Astrocyte (in vitro differentiated cells and primary cell): ENCODE measurements at regions not wholly inside any gene's neighbourhood (a gene's known extent, or its start where the extent isn't known, plus 50 kb on each side); places are given as distances from the start of the nearest gene placed in this dataset.

ENCODE experiments used
- DNase-seq: peaks from one replicate; pipeline ENCODE4 v3.0.0-alpha.2; 2010; ENCODE audit warnings: low read depth
- FAIRE-seq: peaks from 2 replicates; lab custom pipeline; 2011; peaks lifted over from hg19 to GRCh38; lab: Jason Lieb, UNC
- H2AFZ ChIP-seq: 2 replicates; pipeline ENCODE4 v1.6.0; 2012; ENCODE audit warnings: low read depth, low read length, inconsistent platforms
- H3K27ac ChIP-seq: 2 replicates; pipeline ENCODE4 v1.5.1; 2011; ENCODE audit warnings: low read depth, low read length, inconsistent platforms
- H3K27me3 ChIP-seq: 2 replicates; pipeline ENCODE4 v1.6.0; 2011; ENCODE audit warnings: low read length, inconsistent platforms; ENCODE audit not compliant: insufficient read depth
- H3K36me3 ChIP-seq: 2 replicates; pipeline ENCODE4 v1.5.1; 2011; ENCODE audit warnings: low read length, inconsistent platforms; ENCODE audit not compliant: insufficient read depth
- H3K4me1 ChIP-seq: 2 replicates; pipeline ENCODE4 v1.5.1; 2011; ENCODE audit warnings: low read length, inconsistent platforms; ENCODE audit not compliant: insufficient read depth
- H3K4me2 ChIP-seq: 2 replicates; pipeline ENCODE4 v1.6.0; 2012; ENCODE audit warnings: low read length, inconsistent platforms
- H3K4me3 ChIP-seq: 2 replicates; pipeline ENCODE4 v1.5.1; 2011; ENCODE audit warnings: low read depth, mild to moderate bottlenecking, low read length, inconsistent platforms; ENCODE audit not compliant: insufficient read depth
- H3K79me2 ChIP-seq: 2 replicates; pipeline ENCODE4 v1.6.0; 2012; ENCODE audit warnings: mild to moderate bottlenecking, low read length, inconsistent platforms; ENCODE audit not compliant: insufficient read depth
- H3K9ac ChIP-seq: 2 replicates; pipeline ENCODE4 v1.6.0; 2012; ENCODE audit warnings: mild to moderate bottlenecking, low read length, inconsistent platforms
- H3K9me3 ChIP-seq: 2 replicates; pipeline ENCODE4 v1.5.1; 2012; ENCODE audit warnings: low read depth, mild to moderate bottlenecking, low read length, inconsistent platforms; ENCODE audit not compliant: insufficient read depth
- H4K20me1 ChIP-seq: 2 replicates; pipeline ENCODE4 v1.6.0; 2012; ENCODE audit warnings: low read length, inconsistent platforms; ENCODE audit not compliant: insufficient read depth
- H3K27ac Mint-ChIP-seq: one replicate; pipeline ENCODE4 v1.8.0; 2021; ENCODE audit warnings: mild to moderate bottlenecking, mixed read lengths; ENCODE audit not compliant: unreplicated experiment
- H3K27me3 Mint-ChIP-seq: one replicate; pipeline ENCODE4 v1.8.0; 2021; ENCODE audit warnings: low read depth, mixed read lengths; ENCODE audit not compliant: unreplicated experiment
- H3K36me3 Mint-ChIP-seq: one replicate; pipeline ENCODE4 v1.8.0; 2021; ENCODE audit warnings: low read depth, mixed read lengths; ENCODE audit not compliant: unreplicated experiment
- H3K4me1 Mint-ChIP-seq: one replicate; pipeline ENCODE4 v1.8.0; 2021; ENCODE audit warnings: low read depth, mixed read lengths; ENCODE audit not compliant: unreplicated experiment
- H3K4me3 Mint-ChIP-seq: one replicate; pipeline ENCODE4 v1.8.0; 2021; ENCODE audit warnings: mild to moderate bottlenecking, moderate library complexity, mixed read lengths; ENCODE audit not compliant: unreplicated experiment
- H3K9me3 Mint-ChIP-seq: one replicate; pipeline ENCODE4 v1.8.0; 2021; ENCODE audit warnings: mild to moderate bottlenecking, mixed read lengths; ENCODE audit not compliant: unreplicated experiment
- CTCF ChIP-seq: IDR thresholded peaks from 2 replicates; pipeline ENCODE4 v1.5.1; 2011; ENCODE audit warnings: low read depth, mild to moderate bottlenecking, inconsistent platforms, low read length, moderate library complexity; ENCODE audit not compliant: insufficient read depth
- EZH2 ChIP-seq: IDR thresholded peaks from 2 replicates; pipeline ENCODE4 v1.6.1; 2012; ENCODE audit warnings: mild to moderate bottlenecking, low read length, inconsistent platforms; ENCODE audit not compliant: insufficient read depth

- Histone ChIP-seq H3K9me3 (no peaks in the 10 kb centered on the region), H3K4me3 (no peak overlapping the region), H4K20me1 (no peaks in the 10 kb centered on the region), H3K27ac (no peak overlapping the region), H3K4me2 (no peak overlapping the region), H2AFZ (no peak overlapping the region), H3K9ac (no peak overlapping the region), H3K79me2 (no peaks in the 10 kb centered on the region), H3K4me1 (no peaks in the 10 kb centered on the region), H3K36me3 (no peaks in the 10 kb centered on the region), H3K27me3 (no peaks in the 10 kb centered on the region)
- Mint-ChIP-seq H3K4me3 (no peak overlapping the region), H3K4me1 (no peaks in the 10 kb centered on the region), H3K9me3 (no peaks in the 10 kb centered on the region), H3K27ac (no peak overlapping the region), H3K36me3 (no peaks in the 10 kb centered on the region), H3K27me3 (no peaks in the 10 kb centered on the region)
- no peak for FAIRE-seq
- DNase-seq: no peak
- no peak for TF ChIP-seq EZH2
These were observed 102.0 kb upstream of the KCNQ5 start for GRCh38 chr6:72519871-72520270.

GRCh38 chr6:72521684-72522083 lies 100.2 kb upstream of the KCNQ5 start:
- Histone ChIP-seq H3K4me3 (no peak overlapping the region), H3K9me3 (no peaks in the 10 kb centered on the region), H3K4me1 (no peaks in the 10 kb centered on the region), H4K20me1 (no peaks in the 10 kb centered on the region), H2AFZ (no peak overlapping the region), H3K36me3 (no peaks in the 10 kb centered on the region), H3K27me3 (no peaks in the 10 kb centered on the region), H3K79me2 (no peaks in the 10 kb centered on the region), H3K9ac (no peak overlapping the region), H3K4me2 (no peak overlapping the region), H3K27ac (no peak overlapping the region)
- FAIRE-seq (no peak), DNase-seq (no peak)
- H3K9me3 Mint-ChIP-seq: no peaks in the 10 kb centered on the region
- no peak overlapping the region for H3K27ac Mint-ChIP-seq
- H3K36me3 Mint-ChIP-seq: no peaks in the 10 kb centered on the region
- H3K4me3 Mint-ChIP-seq: no peak overlapping the region
- TF ChIP-seq CTCF (no peak), EZH2 (no peak)
- peaks cover 7% of the 10 kb centered on the region for H3K4me1 Mint-ChIP-seq
- no peaks in the 10 kb centered on the region for H3K27me3 Mint-ChIP-seq

GRCh38 chr6:72522735-72523141 lies 99.1 kb upstream of the KCNQ5 start:
- Histone ChIP-seq H3K9me3 (no peaks in the 10 kb centered on the region), H3K4me3 (no peak overlapping the region), H3K36me3 (no peaks in the 10 kb centered on the region), H3K9ac (no peak overlapping the region), H3K4me1 (no peaks in the 10 kb centered on the region), H3K79me2 (no peaks in the 10 kb centered on the region), H3K27me3 (no peaks in the 10 kb centered on the region), H3K4me2 (no peak overlapping the region), H4K20me1 (no peaks in the 10 kb centered on the region), H2AFZ (no peak overlapping the region), H3K27ac (no peak overlapping the region)
- no peaks in the 10 kb centered on the region for H3K9me3 Mint-ChIP-seq
- DNase-seq: no peak
- no peaks in the 10 kb centered on the region for H3K27me3 Mint-ChIP-seq
- FAIRE-seq: no peak
- H3K4me1 Mint-ChIP-seq: peaks cover 7% of the 10 kb centered on the region
- H3K36me3 Mint-ChIP-seq: no peaks in the 10 kb centered on the region
- no peak overlapping the region for H3K4me3 Mint-ChIP-seq
- no peak for TF ChIP-seq CTCF
- TF ChIP-seq EZH2: no peak
- H3K27ac Mint-ChIP-seq: no peak overlapping the region
